GM12878 (cell line): ENCODE measurements at regions not wholly inside any gene's neighbourhood (a gene's known extent, or its start where the extent isn't known, plus 50 kb on each side); places are given as distances from the start of the nearest gene placed in this dataset.
"Not testable (repeated sequence)": the region's sequence is repeated elsewhere in the genome, so short reads cannot be mapped to it uniquely, and the experiment has no call there.

Experiments
- ATF3 ChIP-seq: IDR thresholded peaks from 2 replicates; pipeline ENCODE4 v1.6.1; 2011; ENCODE audit warnings: low read depth, mild to moderate bottlenecking, low read length, moderate library complexity, borderline replicate concordance; ENCODE audit errors: extremely low read depth
- CHD4 ChIP-seq: fragments of 200-600 bp; sonication (generic); IDR thresholded peaks from 2 replicates; pipeline ENCODE4 v1.6.1; 2016; ENCODE audit warnings: mild to moderate bottlenecking
- POLR2AphosphoS5 ChIP-seq: IDR thresholded peaks from 2 replicates; pipeline ENCODE4 v1.6.1; 2011; ENCODE audit warnings: mild to moderate bottlenecking, low read length, inconsistent platforms
- TARDBP ChIP-seq: IDR thresholded peaks from 2 replicates; pipeline ENCODE4 v1.6.1; 2016; ENCODE audit warnings: borderline replicate concordance

DNA sequence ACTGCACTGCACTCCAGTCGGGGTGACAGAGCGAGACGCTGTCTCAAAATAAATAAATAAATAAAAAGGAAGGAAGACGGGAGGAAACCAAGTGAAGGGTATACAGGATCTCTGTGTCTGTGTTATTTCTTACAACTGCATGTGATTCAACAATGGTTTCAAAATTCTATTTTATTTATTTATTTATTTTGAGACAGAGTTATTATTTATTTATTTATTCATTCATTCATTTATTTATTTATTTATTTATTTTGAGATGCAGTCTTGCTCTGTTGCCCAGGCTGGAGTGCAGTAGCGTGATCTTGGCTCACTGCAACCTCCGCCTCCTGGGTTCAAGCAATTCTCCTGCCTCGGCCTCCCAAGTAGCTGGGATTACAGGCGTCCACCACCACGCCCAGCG is 64.2 kb upstream of the RBM24 start:
- TF ChIP-seq TARDBP, CHD4, POLR2AphosphoS5, ATF3: not testable (repeated sequence)
